ENCODE measurements at regions not wholly inside any gene's neighbourhood (a gene's known extent, or its start where the extent isn't known, plus 50 kb on each side); places are given as distances from the start of the nearest gene placed in this dataset.

DNA sequence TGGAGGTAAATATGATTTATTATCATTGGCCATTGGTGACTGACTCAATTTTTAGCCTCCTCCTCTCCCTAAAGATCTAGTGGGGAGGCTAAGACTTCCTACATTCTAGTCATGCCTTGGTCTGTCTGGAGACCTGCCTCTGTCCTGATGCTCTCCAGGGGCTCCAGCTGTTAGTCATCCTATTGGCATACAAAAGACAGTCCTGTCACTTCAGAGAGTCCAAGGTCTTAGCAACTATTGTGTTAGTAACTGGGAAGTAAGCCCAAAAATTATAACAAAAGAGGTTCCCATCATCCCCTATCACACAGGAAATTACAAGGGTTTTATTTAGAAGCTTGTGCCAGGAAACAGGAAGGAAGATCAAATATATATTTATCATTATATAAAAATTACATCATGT lies 400.6 kb upstream of the VSTM2A start:
- TF ChIP-seq CTCF (IDR thresholded peaks at IDR 0.05 in 2 of 3, conservative IDR thresholded peaks at IDR 0.05 in 1 of 3; ENCODE audit: borderline replicate concordance in 1 of 3, insufficient read depth in 1 of 3, low read depth in 2 of 3, low read length in 2 of 3) (no peak), EZH2 (IDR thresholded peaks at IDR 0.05) (no peak), EZH2phosphoT487 (IDR thresholded peaks at IDR 0.05; ENCODE audit: borderline replicate concordance) (no peak), ZFX (IDR thresholded peaks at IDR 0.05) (no peak)

Measured in HCT116 (cell line).